ENCODE measurements at regions not wholly inside any gene's neighbourhood (a gene's known extent, or its start where the extent isn't known, plus 50 kb on each side); places are given as distances from the start of the nearest gene placed in this dataset.
"Not testable (repeated sequence)": the region's sequence is repeated elsewhere in the genome, so short reads cannot be mapped to it uniquely, and the experiment has no call there.

- no peak for DNase-seq
Observed at GRCh38 chr5:155514105-155514563, 500.6 kb downstream of the KIF4B start.

- peak; percentile 85 for DNase-seq
Observed at GRCh38 chr5:155522540-155522939, 509.0 kb downstream of the KIF4B start.

GRCh38 chr5:155529362-155529761 is 515.8 kb downstream of the KIF4B start:
- DNase-seq, result no peak

- DNase-seq, result no peak
Observed at GRCh38 chr5:155530046-155530445, 516.5 kb downstream of the KIF4B start.

GRCh38 chr5:155532621-155533311 is 519.2 kb downstream of the KIF4B start:
- DNase-seq, result no peak

- DNase-seq, result no peak
Observed at GRCh38 chr5:155540000-155540595, 526.5 kb downstream of the KIF4B start.

GRCh38 chr5:155546075-155546474 is 532.5 kb downstream of the KIF4B start:
- peak; percentile 70 for DNase-seq

- no peak for DNase-seq
Observed at GRCh38 chr5:155554500-155554899, 540.9 kb downstream of the KIF4B start.

GRCh38 chr5:155556222-155556621 is 542.7 kb downstream of the KIF4B start:
- no peak for DNase-seq

GRCh38 chr5:155556700-155557099 is 543.1 kb downstream of the KIF4B start:
- DNase-seq, result no peak

- no peak for DNase-seq
Observed at GRCh38 chr5:155562158-155562557, 548.6 kb downstream of the KIF4B start.

GRCh38 chr5:155564541-155564940 is 551.0 kb downstream of the KIF4B start:
- no peak for DNase-seq

- DNase-seq, result no peak
Observed at GRCh38 chr5:155575861-155576260, 562.3 kb downstream of the KIF4B start.

GRCh38 chr5:155586808-155587207 is 573.3 kb downstream of the KIF4B start:
- DNase-seq, result not testable (repeated sequence)

- DNase-seq, result peak; percentile 36
Observed at GRCh38 chr5:155587458-155587857, 573.9 kb downstream of the KIF4B start.

- peak; percentile 67 for DNase-seq
Observed at GRCh38 chr5:155591273-155591672, 577.7 kb downstream of the KIF4B start.

GRCh38 chr5:155594270-155594669 is 580.7 kb downstream of the KIF4B start:
- peak; percentile 19 for DNase-seq

GRCh38 chr5:155595791-155596190 is 582.2 kb downstream of the KIF4B start:
- DNase-seq, result no peak

GRCh38 chr5:155598552-155598951 is 585.0 kb downstream of the KIF4B start:
- no peak for DNase-seq

GRCh38 chr5:155605920-155606319 is 592.4 kb downstream of the KIF4B start:
- DNase-seq, result peak; percentile 92

- DNase-seq, result peak; percentile 69
Observed at GRCh38 chr5:155616779-155617392, 603.3 kb downstream of the KIF4B start.

- no peak for DNase-seq
Observed at GRCh38 chr5:155619688-155620087, 606.1 kb downstream of the KIF4B start.

- no peak for DNase-seq
Observed at GRCh38 chr5:155620821-155621410, 607.4 kb downstream of the KIF4B start.
